Neural crest cell (in vitro differentiated cells): ENCODE measurements at regions not wholly inside any gene's neighbourhood (a gene's known extent, or its start where the extent isn't known, plus 50 kb on each side); places are given as distances from the start of the nearest gene placed in this dataset.

Experiments used
- DNase-seq: peaks from one replicate; pipeline ENCODE4 v3.0.0; 2021; ENCODE audit warnings: low read depth, mixed read lengths, low spot score
- H3K27ac Mint-ChIP-seq: one replicate; pipeline ENCODE4 v1.8.0; 2021; ENCODE audit warnings: mild to moderate bottlenecking, mixed read lengths; ENCODE audit not compliant: unreplicated experiment
- H3K27me3 Mint-ChIP-seq: 2 replicates; pipeline ENCODE4 v1.8.0; 2021; ENCODE audit warnings: low read depth, mild to moderate bottlenecking, mixed read lengths
- H3K36me3 Mint-ChIP-seq: 2 replicates; pipeline ENCODE4 v1.8.0; 2021; ENCODE audit warnings: low read depth, mild to moderate bottlenecking, mixed read lengths
- H3K4me1 Mint-ChIP-seq: 2 replicates; pipeline ENCODE4 v1.8.0; 2021; ENCODE audit warnings: mixed read lengths
- H3K4me3 Mint-ChIP-seq: one replicate; pipeline ENCODE4 v1.8.0; 2021; ENCODE audit warnings: mild to moderate bottlenecking, mixed read lengths
- H3K9me3 Mint-ChIP-seq: 2 replicates; pipeline ENCODE4 v1.8.0; 2021; ENCODE audit warnings: mixed read lengths
- TF ChIP-seq, protein P1 (sequence below): fragments of 200-600 bp; sonication (generic); conservative IDR thresholded peaks from 2 replicates; pipeline ENCODE4 v1.5.0; 2021; ENCODE audit warnings: antibody characterized with exemption, mild to moderate bottlenecking

DNA sequence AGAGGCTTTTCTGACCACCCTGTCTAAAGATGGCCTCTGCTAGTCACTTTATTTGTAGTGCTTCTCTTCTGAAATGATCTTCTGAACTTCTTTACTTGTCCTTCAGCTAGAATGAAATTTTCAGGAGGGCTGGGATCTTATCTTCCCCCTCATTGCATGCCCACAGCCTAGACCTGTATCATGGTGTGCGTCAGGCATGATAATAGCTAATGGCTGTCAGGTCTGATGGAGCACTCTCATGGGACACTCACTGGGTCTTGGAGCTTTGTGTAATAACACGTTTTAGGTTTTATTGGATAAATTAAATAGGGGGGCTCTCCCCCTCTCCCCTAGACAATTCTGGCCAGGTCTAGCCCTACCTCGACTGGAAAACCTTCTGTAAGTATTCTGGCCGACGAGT is 97.1 kb upstream of the NRXN3 start:
- TF ChIP-seq, protein P1, sequence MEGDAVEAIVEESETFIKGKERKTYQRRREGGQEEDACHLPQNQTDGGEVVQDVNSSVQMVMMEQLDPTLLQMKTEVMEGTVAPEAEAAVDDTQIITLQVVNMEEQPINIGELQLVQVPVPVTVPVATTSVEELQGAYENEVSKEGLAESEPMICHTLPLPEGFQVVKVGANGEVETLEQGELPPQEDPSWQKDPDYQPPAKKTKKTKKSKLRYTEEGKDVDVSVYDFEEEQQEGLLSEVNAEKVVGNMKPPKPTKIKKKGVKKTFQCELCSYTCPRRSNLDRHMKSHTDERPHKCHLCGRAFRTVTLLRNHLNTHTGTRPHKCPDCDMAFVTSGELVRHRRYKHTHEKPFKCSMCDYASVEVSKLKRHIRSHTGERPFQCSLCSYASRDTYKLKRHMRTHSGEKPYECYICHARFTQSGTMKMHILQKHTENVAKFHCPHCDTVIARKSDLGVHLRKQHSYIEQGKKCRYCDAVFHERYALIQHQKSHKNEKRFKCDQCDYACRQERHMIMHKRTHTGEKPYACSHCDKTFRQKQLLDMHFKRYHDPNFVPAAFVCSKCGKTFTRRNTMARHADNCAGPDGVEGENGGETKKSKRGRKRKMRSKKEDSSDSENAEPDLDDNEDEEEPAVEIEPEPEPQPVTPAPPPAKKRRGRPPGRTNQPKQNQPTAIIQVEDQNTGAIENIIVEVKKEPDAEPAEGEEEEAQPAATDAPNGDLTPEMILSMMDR: no peak
- Mint-ChIP-seq H3K27ac (no peak overlapping the region), H3K9me3 (no peaks in the 10 kb centered on the region), H3K36me3 (no peaks in the 10 kb centered on the region), H3K4me3 (no peak overlapping the region), H3K4me1 (no peaks in the 10 kb centered on the region), H3K27me3 (peaks cover under 1% of the 10 kb centered on the region)
- DNase-seq: no peak

- no peak overlapping the region for H3K27ac Mint-ChIP-seq
- H3K9me3 Mint-ChIP-seq: no peaks in the 10 kb centered on the region
- H3K36me3 Mint-ChIP-seq: no peaks in the 10 kb centered on the region
- TF ChIP-seq, protein P1: no peak
- H3K4me1 Mint-ChIP-seq: no peaks in the 10 kb centered on the region
- no peak for DNase-seq
- H3K4me3 Mint-ChIP-seq: no peak overlapping the region
- H3K27me3 Mint-ChIP-seq: peaks cover 2% of the 10 kb centered on the region
These were observed 95.6 kb upstream of the NRXN3 start for GRCh38 chr14:78074561-78074960.

- H3K27ac Mint-ChIP-seq: no peak overlapping the region
These were observed 95.1 kb upstream of the NRXN3 start for GRCh38 chr14:78075033-78075432.

GRCh38 chr14:78075555-78076277 is 94.5 kb upstream of the NRXN3 start:
- TF ChIP-seq, protein P1: no peak
- no peak for DNase-seq
- no peaks in the 10 kb centered on the region for H3K9me3 Mint-ChIP-seq
- H3K27me3 Mint-ChIP-seq: peaks cover 2% of the 10 kb centered on the region
- H3K4me3 Mint-ChIP-seq: no peak overlapping the region
- H3K27ac Mint-ChIP-seq: no peak overlapping the region
- no peaks in the 10 kb centered on the region for H3K36me3 Mint-ChIP-seq
- H3K4me1 Mint-ChIP-seq: no peaks in the 10 kb centered on the region

More at GRCh38 chr14:78075033-78075432, 95.1 kb upstream of the NRXN3 start:
- no peak for DNase-seq
- no peaks in the 10 kb centered on the region for H3K36me3 Mint-ChIP-seq
- H3K9me3 Mint-ChIP-seq: no peaks in the 10 kb centered on the region
- no peaks in the 10 kb centered on the region for H3K4me1 Mint-ChIP-seq
- peaks cover 2% of the 10 kb centered on the region for H3K27me3 Mint-ChIP-seq
- TF ChIP-seq, protein P1: no peak
- H3K4me3 Mint-ChIP-seq: no peak overlapping the region

DNA sequence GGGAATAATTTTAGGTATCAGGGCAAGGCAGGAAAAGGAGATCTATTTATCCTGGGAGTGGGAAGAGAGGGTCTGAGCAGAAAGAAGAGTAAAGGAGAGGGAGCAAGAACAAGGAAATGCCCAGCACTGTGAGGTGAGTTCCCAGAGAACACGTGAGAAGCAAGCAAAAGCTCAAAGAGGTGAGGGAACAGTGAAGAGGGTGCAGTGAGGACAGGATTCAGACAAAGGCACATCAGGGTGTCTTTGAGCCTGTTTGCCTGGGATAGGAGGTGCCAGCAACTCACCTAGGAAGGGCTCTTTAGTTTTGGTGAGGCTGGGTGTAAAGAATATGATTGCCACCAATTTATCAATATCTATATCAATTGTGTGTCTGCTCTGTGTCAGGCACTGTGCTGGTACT is 88.9 kb upstream of the NRXN3 start:
- peaks cover 21% of the 10 kb centered on the region for H3K27me3 Mint-ChIP-seq
- TF ChIP-seq, protein P1: no peak
- H3K36me3 Mint-ChIP-seq: no peaks in the 10 kb centered on the region
- no peak overlapping the region for H3K27ac Mint-ChIP-seq
- H3K4me1 Mint-ChIP-seq: no peaks in the 10 kb centered on the region
- no peaks in the 10 kb centered on the region for H3K9me3 Mint-ChIP-seq
- no peak for DNase-seq
- no peak overlapping the region for H3K4me3 Mint-ChIP-seq
